IPS-18c (cell line): ENCODE measurements at regions not wholly inside any gene's neighbourhood (a gene's known extent, or its start where the extent isn't known, plus 50 kb on each side); places are given as distances from the start of the nearest gene placed in this dataset.
"Not testable (repeated sequence)": the region's sequence is repeated elsewhere in the genome, so short reads cannot be mapped to it uniquely, and the experiment has no call there.

Experiments used
- H3K4me3 ChIP-seq: 2 replicates; pipeline ENCODE4 v1.7.0; 2013; ENCODE audit warnings: low read depth, mild to moderate bottlenecking, low read length, moderate library complexity; ENCODE audit not compliant: insufficient read depth
- H3K9me3 ChIP-seq: one replicate; pipeline ENCODE4 v1.6.1; 2013; ENCODE audit warnings: mild to moderate bottlenecking, low read length, moderate library complexity; ENCODE audit not compliant: control insufficient read depth, insufficient read depth

- no peak overlapping the region for H3K4me3 ChIP-seq
- peaks cover 7% of the 10 kb centered on the region for H3K9me3 ChIP-seq
Observed at GRCh38 chr16:59688006-59688405, 953.9 kb upstream of the GOT2 start.

- H3K4me3 ChIP-seq: no peak overlapping the region
- peaks cover 7% of the 10 kb centered on the region for H3K9me3 ChIP-seq
Observed at GRCh38 chr16:59686405-59686804, 952.3 kb upstream of the GOT2 start.

- no peak overlapping the region for H3K4me3 ChIP-seq
- H3K9me3 ChIP-seq: peaks cover 7% of the 10 kb centered on the region
Observed at GRCh38 chr16:59684911-59685310, 950.8 kb upstream of the GOT2 start.

GRCh38 chr16:59683709-59684108 lies 949.6 kb upstream of the GOT2 start:
- H3K4me3 ChIP-seq: no peak overlapping the region
- peaks cover 7% of the 10 kb centered on the region for H3K9me3 ChIP-seq

DNA sequence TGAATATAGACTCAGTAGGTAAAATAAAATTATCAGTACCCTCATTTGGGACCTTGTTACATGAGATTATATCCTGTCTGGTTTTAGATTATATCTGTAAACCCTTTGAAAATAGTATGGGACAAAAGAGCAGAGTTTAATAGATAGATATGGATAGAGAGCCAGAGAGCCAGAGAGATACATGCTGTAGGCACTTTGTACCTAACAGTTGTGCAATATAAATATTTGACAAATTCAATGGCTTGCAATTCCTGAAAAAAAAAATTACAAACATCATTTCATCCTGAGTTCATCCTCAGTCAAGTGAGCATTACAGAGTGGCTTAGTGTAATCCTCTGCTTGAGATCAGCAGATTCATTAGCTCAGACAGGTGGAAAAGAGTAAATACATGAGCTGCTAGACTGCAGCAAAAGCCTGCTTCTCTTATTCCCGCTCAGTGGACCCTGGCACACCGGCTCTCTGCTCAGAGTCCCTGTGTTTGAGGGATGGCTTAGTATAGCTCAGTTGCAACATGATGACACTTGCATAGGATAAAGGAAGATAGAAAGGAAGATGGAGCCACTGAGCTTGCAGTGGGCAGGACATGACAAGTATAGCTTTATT lies 931.6 kb upstream of the GOT2 start:
- H3K9me3 ChIP-seq: no peaks in the 10 kb centered on the region
- no peak overlapping the region for H3K4me3 ChIP-seq

DNA sequence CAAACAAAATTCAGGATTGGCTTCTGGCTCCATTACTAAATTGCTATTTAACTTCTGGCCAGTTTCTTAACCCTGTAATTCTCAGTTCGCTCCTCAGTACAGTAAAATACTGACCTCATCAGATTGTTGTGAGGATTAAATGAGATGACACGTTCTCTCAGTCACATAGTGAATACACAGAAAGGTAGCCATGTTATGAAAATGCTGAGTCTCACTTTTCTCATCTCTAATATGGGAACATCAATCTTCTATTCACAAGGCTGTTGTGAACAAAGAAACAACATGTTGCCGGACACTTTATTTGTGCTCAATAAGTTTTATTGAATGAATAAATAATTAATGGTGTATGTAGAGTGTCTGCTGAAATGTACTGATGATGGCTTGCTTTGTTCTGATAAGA lies 924.5 kb upstream of the GOT2 start:
- Histone ChIP-seq H3K4me3 (no peak overlapping the region), H3K9me3 (no peaks in the 10 kb centered on the region)

DNA sequence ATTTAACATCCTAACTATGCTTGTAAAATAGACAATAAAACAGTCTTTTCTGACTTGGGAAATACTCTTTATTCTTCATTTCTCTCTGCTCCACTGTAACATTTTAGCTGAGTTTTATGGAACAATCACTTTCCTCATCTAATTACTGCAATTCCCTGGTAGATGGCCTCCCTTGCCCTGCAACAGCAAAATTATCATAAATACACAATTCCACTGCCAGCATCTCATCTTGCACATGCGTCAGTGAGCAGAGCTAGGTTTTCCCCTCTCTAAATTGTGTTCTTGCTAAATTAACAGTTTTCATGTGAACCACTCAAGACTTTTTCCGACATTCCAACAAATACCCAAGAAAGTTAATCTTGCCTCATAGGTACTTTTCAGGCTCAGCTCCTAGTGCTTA lies 920.9 kb upstream of the GOT2 start:
- no peak overlapping the region for H3K4me3 ChIP-seq
- H3K9me3 ChIP-seq: no peaks in the 10 kb centered on the region

- Histone ChIP-seq H3K9me3 (no peaks in the 10 kb centered on the region), H3K4me3 (no peak overlapping the region)
Observed at GRCh38 chr16:59654455-59654854, 920.3 kb upstream of the GOT2 start.

- no peaks in the 10 kb centered on the region for H3K9me3 ChIP-seq
- H3K4me3 ChIP-seq: no peak overlapping the region
Observed at GRCh38 chr16:59651662-59652061, 917.5 kb upstream of the GOT2 start.

DNA sequence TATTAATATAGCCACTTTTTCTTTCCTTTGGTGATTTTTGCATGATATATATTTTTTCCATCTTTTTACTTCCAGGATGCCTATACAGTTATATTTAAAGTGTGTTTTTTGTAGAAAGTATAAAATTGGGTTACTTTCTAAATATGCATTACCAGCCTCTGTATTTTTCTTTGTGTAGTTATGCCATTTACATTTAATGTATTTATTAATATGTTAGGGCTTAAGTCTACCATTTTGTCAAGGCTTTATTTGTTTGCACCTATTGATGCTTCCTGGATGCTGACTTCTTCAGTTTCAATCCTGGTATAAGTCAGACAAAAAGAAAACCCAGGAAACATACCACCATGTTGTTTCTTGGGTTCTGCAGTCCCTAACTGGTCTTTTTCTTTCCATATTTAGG lies 911.1 kb upstream of the GOT2 start:
- H3K4me3 ChIP-seq: no peak overlapping the region
- no peaks in the 10 kb centered on the region for H3K9me3 ChIP-seq

- Histone ChIP-seq H3K9me3 (peaks cover 2% of the 10 kb centered on the region), H3K4me3 (no peak overlapping the region)
Observed at GRCh38 chr16:59635674-59636073, 901.6 kb upstream of the GOT2 start.

- H3K9me3 ChIP-seq: peaks cover 2% of the 10 kb centered on the region
- no peak overlapping the region for H3K4me3 ChIP-seq
Observed at GRCh38 chr16:59634951-59635350, 900.8 kb upstream of the GOT2 start.

GRCh38 chr16:59634004-59634579 lies 900.0 kb upstream of the GOT2 start:
- no peak overlapping the region for H3K4me3 ChIP-seq
- peaks cover 2% of the 10 kb centered on the region for H3K9me3 ChIP-seq

DNA sequence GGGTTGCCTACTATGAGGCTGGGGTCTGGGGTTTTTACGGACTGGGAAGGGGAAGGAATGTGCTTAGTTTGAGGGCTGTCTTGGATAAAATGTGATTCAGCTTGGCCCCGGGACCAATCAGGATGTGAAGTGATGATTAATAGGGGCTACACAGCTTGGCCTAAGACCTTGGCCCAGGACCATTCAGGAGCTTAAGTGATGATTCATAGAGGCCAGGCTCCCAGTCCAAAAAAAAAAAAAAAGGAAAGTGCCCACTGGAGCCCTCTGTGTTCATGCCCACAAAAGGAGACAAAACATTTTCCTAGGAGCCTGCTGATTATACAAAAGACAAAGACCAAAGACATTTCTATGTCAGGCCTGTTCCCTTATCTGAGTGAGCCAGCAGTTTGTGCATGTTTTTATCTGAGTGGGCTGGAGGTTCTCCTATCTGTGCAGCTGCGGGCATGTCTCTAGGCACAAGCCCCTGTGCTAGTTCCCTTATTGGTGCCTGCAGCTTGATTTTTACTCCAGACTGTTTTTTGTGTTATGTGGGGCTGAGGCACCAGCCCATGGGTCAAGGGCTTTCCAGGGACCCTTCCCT lies 898.2 kb upstream of the GOT2 start:
- peaks cover 2% of the 10 kb centered on the region for H3K9me3 ChIP-seq
- H3K4me3 ChIP-seq: no peak overlapping the region

DNA sequence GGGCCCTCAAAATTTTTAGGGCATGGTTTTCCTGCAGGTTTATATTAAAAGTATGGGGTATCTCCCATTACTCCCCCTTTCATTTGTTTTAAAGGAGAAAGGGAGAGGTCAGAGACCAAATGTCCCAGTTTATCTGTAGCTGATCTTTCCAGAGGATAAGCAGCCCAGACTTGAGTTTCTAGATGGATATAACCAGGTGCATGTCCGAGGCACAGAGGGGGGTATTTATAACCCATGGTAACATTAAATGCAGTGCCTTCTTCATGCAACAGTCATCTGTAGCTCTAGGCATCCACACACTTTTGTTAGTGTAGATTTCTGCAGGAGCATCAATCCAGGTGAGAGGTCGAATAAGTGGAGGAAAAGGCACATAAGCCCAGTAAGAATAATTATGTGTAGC lies 890.3 kb upstream of the GOT2 start:
- H3K9me3 ChIP-seq, H3K4me3 ChIP-seq: not testable (repeated sequence)

DNA sequence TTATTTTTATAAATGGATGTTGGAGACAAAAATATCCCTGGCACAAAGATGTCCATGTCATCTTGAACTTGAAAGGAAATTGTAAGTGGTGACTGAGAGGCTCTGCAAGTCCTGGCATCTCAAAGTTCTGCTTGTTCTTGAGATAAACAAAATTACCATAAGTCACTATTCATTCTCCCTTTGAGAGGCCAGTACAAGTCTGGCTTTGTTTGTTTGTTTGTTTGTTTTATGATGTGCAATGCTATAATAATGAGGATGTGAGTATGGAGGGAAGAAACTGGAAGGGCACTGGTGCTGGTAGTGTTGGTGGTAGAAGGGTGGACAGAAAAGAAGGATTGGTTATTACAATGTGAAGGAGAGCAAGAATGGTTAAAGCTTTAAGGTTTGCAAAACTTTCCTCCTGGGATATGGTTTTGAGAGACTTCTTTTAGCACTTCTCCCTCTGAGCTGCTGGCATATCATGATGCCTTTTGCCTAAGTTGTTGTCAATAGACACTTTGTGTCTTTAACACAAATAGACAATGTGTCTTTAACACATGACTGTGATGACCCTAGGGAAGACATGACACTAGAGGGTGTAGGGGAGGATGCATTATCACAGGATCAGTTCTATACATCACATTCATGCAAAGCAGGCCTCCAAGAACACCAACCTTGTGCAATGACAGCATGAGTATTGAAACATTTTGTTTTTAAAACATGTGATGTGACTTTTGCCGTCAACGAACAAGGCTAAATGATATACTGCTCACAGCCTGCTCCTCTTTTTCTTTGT lies 880.5 kb upstream of the GOT2 start:
- no peaks in the 10 kb centered on the region for H3K9me3 ChIP-seq
- no peak overlapping the region for H3K4me3 ChIP-seq

GRCh38 chr16:59612910-59613620 lies 878.9 kb upstream of the GOT2 start:
- not testable (repeated sequence) for H3K9me3 ChIP-seq, H3K4me3 ChIP-seq

DNA sequence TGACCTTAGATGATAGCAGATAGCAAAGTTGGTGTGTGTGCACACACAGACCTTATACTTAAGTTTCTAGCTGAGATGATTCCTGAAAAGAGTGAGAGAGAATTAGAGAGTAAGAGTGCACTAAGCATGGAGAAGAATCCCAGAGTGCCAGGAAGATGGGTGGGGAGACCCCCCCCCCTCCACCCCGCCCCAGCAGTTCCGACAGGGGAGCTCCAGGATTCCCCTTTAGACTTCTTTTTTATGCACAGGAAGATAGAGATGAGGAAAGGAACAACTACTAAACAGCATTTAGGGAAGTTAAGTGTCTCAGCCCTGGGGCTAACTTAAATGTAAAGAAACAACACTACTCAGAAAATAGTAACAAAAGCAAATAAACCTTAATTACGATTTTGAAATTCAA lies 878.0 kb upstream of the GOT2 start:
- Histone ChIP-seq H3K9me3 (no peaks in the 10 kb centered on the region), H3K4me3 (no peak overlapping the region)
